ENCODE measurements at regions not wholly inside any gene's neighbourhood (a gene's known extent, or its start where the extent isn't known, plus 50 kb on each side); places are given as distances from the start of the nearest gene placed in this dataset.
"Not testable (repeated sequence)": the region's sequence is repeated elsewhere in the genome, so short reads cannot be mapped to it uniquely, and the experiment has no call there.

GRCh38 chr2:167843217-167843616 lies 404.2 kb downstream of the STK39 start:
- no peak for DNase-seq

- no peak for DNase-seq
Observed at GRCh38 chr2:167842047-167842446, 405.3 kb downstream of the STK39 start.

DNA sequence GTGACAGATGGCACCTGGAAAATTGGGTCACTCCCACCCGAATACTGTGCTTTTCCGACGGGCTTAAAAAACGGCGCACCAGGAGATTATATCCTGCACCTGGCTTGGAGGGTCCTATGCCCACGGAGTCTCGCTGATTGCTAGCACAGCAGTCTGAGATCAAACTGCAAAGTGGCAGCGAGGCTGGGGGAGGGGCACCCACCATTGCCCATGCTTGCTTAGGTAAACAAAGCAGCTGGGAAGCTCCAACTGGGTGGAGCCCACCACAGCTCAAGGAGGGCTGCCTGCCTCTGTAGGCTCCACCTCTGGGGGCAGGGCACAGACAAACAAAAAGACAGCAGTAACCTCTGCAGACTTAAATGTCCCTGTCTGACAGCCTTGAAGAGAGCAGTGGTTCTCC lies 412.1 kb downstream of the STK39 start:
- not testable (repeated sequence) for DNase-seq

- no peak for DNase-seq
Observed at GRCh38 chr2:167834707-167835106, 412.7 kb downstream of the STK39 start.

GRCh38 chr2:167833294-167833693 lies 414.1 kb downstream of the STK39 start:
- no peak for DNase-seq

GRCh38 chr2:167832868-167833287 lies 414.5 kb downstream of the STK39 start:
- DNase-seq = no peak

- no peak for DNase-seq
Observed at GRCh38 chr2:167827352-167828097, 419.9 kb downstream of the STK39 start.

DNA sequence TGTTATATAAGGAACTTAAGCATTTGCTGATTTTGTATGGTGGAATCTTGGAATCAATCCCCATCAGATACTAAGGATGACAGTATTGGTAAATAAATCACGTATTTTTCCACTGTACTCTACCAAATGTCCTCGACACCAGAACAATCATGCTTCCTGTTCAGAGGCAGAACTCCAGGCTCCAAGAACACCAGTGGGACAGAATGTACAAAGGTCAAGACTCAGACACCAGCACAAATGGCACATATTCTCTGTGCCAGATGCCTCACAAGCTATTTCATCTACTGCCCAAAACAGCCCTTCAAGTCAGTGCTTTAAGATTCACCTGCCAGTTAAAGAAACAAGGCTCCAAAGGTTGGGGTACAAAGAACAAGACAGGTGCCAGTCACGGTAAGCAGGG lies 420.5 kb downstream of the STK39 start:
- DNase-seq = no peak

DNA sequence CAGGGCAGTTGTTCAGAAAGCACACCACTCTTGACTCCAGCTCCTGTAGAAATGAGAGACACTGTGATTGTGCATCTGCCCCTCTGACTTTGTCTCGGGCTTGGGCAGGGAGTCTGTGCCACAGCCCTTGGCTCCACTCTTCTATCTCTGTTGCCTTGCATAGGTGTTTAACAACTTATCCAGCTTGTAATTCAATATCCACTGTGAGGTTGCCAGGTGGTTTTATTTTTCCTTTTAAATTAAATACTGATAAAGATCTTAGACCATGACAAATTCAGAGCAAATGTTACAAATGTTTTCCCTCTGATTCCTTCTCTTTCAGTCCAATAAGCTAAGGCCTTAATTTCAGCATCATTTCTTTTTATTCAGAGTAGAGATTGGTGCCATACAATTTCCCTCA lies 421.7 kb downstream of the STK39 start:
- no peak for DNase-seq

DNA sequence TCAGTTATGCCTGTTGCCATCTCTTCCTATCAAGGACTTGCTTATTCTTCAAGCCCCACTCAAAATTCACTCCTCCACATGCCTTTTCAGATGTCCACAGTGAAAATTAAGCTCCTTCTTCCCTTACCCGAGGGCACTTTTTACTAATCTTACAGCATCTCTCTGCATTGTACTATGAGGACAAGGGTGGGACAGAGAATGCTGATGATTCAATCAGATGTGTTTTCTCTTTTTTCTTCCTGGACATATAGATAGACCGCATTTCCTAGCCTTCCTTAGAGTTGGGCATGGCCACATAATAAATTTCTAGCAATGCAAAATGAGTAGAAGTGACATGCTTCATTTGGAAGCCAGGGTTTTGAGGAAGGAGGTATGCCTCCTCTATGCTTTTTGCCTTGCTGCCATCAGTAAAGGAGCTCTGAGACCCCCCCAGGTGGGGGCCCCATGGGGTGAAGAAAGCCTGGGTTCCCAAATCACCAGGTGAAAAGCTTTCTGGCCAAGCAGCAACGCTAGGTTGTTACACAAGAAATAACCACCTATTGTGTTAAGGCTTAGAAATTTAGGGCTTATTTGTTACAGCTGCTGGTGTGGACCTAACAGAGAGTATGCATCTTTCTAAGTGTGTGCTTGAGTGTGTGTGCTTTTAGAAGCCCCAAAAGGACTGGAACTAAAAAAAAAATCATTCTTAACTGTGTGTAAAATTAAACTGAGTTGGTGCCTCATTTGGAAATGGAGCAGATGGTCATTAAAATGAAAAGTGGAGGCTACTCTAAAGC lies 424.5 kb downstream of the STK39 start:
- no peak for DNase-seq

GRCh38 chr2:167820488-167820887 lies 426.9 kb downstream of the STK39 start:
- DNase-seq = no peak

DNA sequence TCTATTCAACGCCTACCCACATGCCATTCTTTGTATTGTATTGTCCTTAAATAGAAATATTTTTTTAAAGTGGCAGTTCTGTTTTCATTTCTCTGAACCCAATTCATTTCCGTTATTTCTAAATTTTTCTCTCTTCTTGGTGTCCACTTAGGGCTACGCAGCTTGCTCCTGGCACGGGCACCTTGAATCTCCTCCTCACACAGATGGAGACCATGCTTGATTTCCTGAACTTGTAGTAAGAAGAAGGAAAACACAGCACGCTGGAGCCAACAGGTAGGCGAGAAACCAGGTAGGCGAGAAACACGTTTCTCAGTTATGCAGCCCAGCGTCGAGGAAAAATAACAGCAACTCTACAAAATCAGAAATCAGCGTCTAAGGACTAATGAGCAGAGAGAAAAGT lies 428.9 kb downstream of the STK39 start:
- DNase-seq = no peak

GRCh38 chr2:167817908-167818307 lies 429.5 kb downstream of the STK39 start:
- DNase-seq = no peak

DNA sequence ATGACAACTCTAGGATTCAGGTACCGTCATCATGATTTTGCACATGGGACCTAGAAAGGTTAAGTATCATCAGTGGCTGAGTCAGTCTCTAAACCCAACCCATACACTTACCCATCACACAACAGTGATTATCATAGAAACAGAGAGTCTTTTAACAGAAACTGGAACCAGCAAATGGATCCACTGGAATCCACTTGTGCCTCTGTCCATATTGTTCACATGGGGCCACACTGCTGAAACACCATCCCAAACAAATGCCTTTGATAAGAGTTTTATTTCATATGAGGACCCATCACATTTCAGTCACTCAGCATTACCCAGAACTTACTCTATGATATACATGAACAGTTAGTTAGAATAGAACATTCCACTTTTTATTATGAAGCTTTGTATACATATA lies 430.0 kb downstream of the STK39 start:
- no peak for DNase-seq

DNA sequence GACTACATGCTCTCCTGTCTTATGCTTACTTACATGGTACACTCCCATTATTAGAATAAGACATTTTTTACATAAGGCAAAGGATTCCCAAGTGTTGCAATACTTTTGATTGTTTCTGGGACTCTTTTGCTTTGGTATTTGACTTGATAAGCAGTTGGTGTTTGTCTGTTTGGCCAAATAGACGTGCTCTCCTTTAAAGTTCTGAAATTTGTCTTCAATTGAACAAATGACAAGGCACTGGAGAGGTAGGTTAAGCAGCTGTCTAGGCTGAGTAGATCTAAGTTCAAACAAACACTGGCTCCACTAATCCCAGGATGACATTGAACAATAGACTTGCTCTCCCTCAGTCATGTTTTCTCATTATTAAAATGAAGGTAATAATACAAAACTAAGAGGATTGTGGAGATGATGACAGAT lies 430.5 kb downstream of the STK39 start:
- DNase-seq = no peak

DNA sequence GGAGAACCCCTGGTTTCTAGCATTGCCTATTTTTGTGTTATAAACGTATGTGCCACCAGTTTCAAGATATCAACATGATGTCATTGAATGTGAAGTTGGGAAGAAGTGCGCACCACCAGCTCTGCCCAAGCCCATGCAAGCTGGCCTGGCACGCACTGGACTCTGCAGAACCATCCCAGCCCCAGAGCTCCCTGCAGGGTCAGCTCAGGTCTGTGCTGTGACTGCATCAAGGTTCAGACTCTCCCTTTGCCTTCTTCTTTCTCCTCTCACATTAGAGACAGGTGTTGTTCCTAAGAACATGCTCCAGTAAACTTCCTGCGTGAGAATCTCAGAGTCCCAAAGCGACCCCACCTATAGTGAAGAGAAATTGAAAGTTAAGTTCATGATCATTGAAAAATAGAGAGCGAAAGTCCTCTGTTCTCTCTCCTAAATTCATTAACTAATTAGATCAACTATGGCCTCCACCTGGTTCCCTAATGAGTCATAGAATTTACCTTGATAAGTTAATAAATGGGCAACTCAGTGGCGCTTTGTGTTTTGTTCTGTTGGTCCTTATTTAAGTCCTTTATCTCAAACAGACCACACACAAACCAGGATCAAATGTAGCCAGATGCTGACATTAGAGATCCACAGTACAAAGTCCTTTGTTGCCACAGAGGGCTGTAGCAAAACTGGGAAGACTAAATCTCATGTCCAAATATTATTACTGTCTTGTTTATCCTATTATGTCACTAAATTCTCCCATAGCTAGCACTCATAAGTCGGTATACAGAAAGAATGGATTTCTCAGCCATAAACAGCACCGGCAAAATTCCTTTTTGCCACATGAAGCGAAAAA lies 432.3 kb downstream of the STK39 start:
- no peak for DNase-seq

DNA sequence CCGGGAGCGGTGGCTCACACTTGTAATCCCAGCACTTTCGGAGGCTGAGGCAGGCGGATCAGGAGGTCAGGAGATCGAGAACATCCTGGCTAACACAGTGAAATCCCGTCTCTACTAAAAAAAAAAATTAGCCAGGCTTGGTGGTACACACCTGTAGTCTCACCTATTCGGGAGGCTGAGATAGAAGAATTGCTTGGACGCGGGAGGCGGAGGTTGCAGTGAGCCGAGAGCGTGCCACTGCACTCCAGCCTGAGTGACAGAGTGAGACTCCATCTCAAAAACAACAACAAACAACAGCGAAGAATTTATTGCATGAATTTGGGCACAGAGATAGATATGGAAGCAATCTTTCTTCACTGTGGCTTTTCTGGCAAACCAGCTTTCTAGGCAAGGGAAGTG lies 432.9 kb downstream of the STK39 start:
- not testable (repeated sequence) for DNase-seq

DNA sequence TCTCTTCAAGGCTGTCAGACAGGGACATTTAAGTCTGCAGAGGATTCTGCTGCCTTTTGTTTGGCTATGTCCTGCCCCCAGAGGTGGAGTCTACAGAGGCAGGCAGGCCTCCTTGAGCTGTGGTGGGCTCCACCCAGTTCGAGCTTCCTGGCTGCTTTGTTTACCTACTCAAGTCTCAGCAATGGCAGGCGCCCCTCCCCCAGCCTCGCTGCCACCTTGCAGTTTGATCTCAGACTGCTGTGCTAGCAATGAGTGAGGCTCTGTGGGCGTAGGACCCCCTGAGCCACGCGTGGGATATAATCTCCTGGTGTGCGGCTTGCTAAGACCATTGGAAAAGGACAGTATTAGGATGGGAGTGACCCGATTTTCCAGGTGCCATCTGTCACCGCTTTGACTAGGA lies 437.6 kb downstream of the STK39 start:
- not testable (repeated sequence) for DNase-seq

DNA sequence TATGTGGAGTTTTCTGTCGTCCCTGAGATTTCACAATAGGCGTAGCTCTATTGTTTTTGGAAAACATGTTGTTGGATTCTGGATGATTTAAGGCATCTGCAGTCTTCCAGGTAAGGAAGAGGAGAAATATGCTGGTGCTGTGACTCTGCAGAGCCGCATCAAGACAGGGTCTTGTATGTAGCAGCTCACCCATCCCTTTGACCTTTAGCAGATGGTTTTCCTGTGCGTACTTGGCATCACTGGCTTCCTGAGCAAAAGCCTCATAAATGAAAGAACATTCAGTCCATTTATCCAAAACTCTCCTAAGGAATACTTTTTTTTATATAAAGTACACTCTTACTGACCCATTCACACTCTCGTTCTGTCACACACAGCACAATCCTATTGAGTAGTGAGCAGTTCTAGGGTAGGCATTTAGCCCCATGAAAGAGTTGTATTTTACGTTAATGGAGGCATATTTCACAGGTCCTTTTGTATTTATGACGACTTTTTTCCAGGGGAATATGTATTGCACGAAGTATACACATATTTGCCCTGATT lies 443.9 kb downstream of the STK39 start:
- DNase-seq = no peak

DNA sequence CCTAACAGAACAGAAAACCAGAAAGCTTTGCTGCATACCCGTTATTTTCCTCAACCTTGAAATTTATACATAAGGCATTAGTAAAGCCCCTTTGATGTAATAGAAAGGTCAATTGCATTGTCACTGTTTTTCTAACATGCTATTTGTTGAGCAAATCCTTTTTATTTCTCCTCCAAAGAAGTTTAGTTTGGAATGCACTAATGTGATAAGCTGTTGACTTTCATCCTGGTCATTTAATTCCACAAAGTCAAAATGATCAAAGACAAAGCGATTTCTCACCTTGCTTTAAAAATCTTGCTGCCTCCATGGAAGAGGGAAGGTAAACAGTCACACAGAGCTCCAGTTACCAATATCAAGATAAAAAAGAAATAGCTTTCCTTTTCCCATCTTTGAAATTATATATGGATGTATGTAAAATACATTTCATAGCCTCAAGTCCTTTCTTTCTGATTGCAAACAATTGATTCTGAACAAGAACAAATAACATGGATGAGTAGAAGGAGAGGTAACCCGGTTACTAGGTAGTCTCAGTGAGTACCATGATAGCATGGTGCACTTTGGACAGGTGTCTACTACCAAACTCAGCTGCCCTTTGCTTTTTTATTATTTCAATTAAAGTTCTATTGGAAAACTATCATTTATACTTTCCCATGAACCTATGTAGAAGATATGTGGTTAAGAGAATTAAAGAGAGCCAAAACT lies 452.7 kb downstream of the STK39 start:
- no peak for DNase-seq

DNA sequence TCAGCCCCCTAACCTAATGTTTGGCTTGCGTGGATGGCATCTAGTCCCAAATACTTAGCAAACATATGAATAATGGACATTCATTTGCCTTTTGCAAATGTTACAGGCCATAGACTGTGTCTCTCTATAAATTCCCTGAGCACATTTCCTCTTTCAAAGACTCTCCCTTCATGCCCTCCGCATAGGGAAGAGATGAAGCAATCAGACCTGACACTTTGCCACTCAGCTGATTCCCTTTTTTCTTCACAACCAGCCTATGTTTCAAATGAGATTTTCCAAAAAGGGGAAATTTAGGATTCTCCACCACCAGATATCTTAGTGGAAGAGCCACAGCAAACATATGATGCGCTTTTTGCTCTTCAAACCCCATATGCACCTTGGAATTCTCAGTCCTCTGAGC lies 453.7 kb downstream of the STK39 start:
- no peak for DNase-seq

DNA sequence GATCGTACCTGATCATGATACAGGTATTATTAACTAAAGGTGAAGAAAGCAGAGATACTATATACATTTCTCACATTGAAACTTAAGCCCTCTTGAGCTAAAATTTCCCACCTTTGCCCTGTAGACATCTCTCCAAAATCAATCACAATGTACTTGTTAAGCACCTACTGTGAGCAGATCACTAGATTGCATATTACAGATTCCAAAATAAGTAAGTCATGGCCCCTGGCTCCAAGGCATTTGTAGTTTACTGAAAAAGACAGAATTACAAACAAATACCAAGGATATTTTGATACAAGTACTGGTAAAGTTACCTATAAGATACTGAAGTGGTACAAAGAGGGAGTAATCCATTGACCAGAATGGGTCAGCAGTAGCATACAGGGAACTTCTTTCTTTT lies 455.3 kb downstream of the STK39 start:
- no peak for DNase-seq
